ENCODE measurements at regions not wholly inside any gene's neighbourhood (a gene's known extent, or its start where the extent isn't known, plus 50 kb on each side); places are given as distances from the start of the nearest gene placed in this dataset.

DNA sequence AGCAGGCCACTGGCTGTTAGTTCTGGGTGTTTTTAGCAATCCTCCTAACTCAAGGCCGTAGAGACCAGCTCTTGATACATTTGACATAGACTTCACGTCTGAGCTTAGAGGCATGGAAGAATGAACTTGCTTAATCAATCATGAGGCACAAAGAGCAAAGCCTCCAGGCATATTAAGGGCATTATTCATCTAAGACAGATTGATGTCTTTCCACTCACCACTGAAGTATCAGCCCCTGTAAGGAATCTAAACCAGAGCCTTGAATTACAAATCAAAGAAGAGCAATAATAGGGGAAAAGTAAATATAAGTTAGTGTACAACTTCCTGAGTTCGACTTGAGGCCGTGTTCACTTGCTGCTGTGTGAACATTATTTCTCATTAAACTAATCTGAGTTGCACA lies 1470.7 kb downstream of the AACS start:
- H3K27ac ChIP-seq = no peak overlapping the region
- DNase-seq (ENCODE audit: low spot score) = no peak
- no peak overlapping the region for H3K4me3 ChIP-seq
- TF ChIP-seq, protein P1, sequence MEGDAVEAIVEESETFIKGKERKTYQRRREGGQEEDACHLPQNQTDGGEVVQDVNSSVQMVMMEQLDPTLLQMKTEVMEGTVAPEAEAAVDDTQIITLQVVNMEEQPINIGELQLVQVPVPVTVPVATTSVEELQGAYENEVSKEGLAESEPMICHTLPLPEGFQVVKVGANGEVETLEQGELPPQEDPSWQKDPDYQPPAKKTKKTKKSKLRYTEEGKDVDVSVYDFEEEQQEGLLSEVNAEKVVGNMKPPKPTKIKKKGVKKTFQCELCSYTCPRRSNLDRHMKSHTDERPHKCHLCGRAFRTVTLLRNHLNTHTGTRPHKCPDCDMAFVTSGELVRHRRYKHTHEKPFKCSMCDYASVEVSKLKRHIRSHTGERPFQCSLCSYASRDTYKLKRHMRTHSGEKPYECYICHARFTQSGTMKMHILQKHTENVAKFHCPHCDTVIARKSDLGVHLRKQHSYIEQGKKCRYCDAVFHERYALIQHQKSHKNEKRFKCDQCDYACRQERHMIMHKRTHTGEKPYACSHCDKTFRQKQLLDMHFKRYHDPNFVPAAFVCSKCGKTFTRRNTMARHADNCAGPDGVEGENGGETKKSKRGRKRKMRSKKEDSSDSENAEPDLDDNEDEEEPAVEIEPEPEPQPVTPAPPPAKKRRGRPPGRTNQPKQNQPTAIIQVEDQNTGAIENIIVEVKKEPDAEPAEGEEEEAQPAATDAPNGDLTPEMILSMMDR (IDR thresholded peaks at IDR 0.05) = no peak

DNA sequence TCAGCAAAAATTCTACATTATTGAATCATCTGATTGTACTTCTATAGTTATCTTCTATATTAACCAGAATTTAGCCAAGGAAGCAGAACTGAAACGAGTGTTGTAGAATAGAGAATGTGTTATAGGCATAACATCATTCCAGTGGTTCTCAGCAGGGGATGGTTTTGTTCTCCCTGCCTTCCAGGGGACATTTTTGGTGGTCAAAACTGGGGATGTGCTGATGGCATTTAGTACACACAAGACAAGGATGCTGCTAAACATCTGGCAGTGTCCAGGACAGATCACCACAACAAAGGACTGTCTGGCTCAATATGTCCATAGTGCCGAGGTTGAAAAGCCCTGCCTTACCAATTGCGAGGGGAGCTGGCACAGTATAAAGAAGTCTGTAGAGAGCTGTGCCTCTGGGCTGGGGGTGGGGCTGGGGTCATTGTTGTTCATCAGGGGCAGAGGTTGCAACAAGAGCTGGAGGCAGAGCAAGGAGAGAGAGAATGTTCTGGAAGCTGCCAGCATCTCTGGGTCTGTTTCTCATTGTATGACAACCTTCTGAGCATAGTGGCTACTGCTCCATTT lies 1472.8 kb downstream of the AACS start:
- no peak overlapping the region for H3K27ac ChIP-seq
- TF ChIP-seq, protein P1 (IDR thresholded peaks at IDR 0.05) = no peak
- no peak overlapping the region for H3K4me3 ChIP-seq
- no peak for DNase-seq (ENCODE audit: low spot score)

DNA sequence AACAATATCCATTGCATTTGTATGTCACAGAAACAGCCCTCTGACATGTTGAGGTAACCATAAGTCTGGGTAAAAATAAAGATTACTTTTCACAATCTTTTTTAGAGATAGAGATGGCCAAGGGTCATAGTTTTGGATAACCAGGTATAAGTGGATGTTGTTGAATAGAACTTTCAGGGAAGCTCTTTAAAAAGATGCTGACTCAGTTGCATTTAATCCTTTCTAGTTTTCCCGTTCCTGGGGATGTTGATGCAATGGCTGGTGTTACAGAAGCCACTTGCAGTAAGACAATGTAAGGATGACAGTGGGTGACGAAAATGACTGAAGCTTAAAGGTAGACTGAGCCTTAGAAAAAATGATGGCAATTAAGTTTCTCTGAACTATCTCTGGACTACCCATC lies 1473.7 kb downstream of the AACS start:
- Histone ChIP-seq H3K27ac (no peak overlapping the region), H3K4me3 (no peak overlapping the region)
- DNase-seq (ENCODE audit: low spot score) = no peak
- TF ChIP-seq, protein P1 (IDR thresholded peaks at IDR 0.05) = no peak

DNA sequence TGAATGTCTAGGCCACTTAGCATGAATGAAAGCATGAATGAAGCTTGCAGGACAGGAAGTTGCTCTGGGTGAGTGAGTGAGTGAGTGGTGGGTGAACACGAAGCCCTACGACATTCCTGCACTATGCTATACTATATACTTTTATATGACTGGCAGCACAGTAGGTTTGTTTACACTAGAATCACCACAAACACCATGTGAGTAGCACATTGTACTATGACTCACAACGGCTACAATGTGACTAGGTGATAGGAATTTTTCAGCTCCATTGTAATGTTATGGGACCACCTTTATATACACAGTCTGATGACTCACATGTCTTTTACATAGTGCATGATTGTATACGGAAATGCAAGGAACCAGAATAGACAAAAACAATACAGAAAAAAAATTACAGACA lies 1480.2 kb downstream of the AACS start:
- TF ChIP-seq, protein P1 (IDR thresholded peaks at IDR 0.05) = no peak
- no peak overlapping the region for H3K4me3 ChIP-seq
- DNase-seq (ENCODE audit: low spot score) = no peak
- H3K27ac ChIP-seq = no peak overlapping the region

DNA sequence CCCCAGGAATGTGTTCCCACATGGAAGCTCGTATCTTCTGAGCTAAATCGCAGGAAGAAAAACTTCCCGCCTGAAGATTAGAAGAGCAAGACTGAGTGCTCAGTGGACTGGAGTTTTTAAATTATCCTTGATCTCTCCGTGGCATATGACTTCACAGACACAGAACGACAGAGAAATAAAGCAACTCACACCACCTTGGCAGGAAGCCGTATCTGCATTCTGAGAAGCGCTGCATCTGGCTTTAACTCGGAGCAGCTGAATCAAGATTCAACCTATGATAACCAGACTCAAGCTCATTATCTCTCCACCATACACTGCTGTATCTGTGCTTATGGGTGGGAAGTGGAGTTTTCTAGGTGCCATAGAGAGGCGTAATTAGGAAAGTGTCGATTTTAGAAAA lies 1482.7 kb downstream of the AACS start:
- H3K4me3 ChIP-seq = no peak overlapping the region
- DNase-seq (ENCODE audit: low spot score) = no peak
- TF ChIP-seq, protein P1 (IDR thresholded peaks at IDR 0.05) = no peak
- no peak overlapping the region for H3K27ac ChIP-seq

DNA sequence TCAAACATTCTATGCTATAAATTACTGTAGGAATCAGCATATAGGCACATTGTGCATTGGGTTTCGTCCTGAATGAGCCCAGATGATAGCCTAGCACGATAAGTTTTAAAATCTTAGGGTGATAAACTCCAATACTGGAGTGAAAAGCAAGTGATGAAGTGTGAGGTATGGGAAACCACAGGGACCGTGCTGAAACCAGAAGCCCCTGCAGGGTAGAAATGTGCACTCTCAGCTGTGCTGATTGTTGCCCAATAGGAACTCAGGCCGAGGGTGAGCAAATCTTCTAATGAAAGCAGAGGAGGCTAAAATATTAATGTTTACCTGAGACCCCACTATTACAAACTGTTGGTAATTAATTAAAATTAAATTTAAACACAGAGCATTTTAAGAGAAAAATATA lies 1486.6 kb downstream of the AACS start:
- TF ChIP-seq, protein P1 (IDR thresholded peaks at IDR 0.05) = no peak
- Histone ChIP-seq H3K4me3 (no peak overlapping the region), H3K27ac (no peak overlapping the region)
- no peak for DNase-seq (ENCODE audit: low spot score)

DNA sequence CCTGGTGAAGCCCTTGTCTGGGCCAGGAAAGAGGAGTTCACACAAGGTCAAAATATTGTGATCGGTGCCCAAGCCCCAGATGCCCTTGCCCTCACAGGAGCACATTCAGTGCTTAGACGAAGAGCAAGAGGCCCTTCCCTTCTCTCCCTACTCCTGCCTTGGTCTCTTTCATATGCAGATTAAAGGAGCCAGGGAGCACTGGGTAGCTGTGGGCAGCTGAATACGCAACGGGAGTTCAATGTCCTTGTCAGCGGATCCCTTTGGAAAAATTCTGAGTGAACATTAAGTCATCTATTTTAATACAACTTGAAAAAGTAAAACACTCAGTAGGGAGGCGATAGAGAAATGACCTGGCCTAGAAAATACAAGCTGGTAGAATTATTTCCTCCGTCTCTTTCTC lies 1489.4 kb downstream of the AACS start:
- Histone ChIP-seq H3K27ac (no peak overlapping the region), H3K4me3 (no peak overlapping the region)
- DNase-seq (ENCODE audit: low spot score) = no peak
- TF ChIP-seq, protein P1 (IDR thresholded peaks at IDR 0.05) = no peak

Measured in coronary artery (tissue), 2 donors.